ENCODE measurements at regions not wholly inside any gene's neighbourhood (a gene's known extent, or its start where the extent isn't known, plus 50 kb on each side); places are given as distances from the start of the nearest gene placed in this dataset.
"Not testable (repeated sequence)": the region's sequence is repeated elsewhere in the genome, so short reads cannot be mapped to it uniquely, and the experiment has no call there.

DNA sequence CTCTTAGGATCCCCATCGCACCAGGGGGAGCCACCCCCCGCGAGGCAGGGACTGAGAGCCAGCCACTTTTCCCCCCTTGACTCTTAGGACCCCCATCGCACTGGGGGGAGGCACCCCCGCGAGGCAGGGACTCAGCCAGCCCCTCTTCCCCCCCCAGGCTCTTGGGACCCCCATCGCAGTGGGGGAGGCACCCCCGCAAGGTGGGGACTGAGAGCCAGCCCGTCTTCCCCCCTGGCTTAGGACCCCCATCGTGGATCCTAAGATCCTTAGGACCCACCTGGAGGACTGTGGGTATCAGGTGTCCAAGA is 365.2 kb upstream of the SPRY2 start:
- Histone ChIP-seq H3K4me1 (no peaks in the 10 kb centered on the region), H3K9me3 (no peaks in the 10 kb centered on the region), H3K27ac (no peak overlapping the region), H3K4me3 (no peak overlapping the region), H3K27me3 (no peaks in the 10 kb centered on the region), H3K36me3 (no peaks in the 10 kb centered on the region)
- TF ChIP-seq POLR2AphosphoS5 (IDR thresholded peaks at IDR 0.05) (no peak), EP300 (IDR thresholded peaks at IDR 0.05) (no peak), POLR2A (IDR thresholded peaks at IDR 0.05) (no peak)
- TF ChIP-seq, protein P1, sequence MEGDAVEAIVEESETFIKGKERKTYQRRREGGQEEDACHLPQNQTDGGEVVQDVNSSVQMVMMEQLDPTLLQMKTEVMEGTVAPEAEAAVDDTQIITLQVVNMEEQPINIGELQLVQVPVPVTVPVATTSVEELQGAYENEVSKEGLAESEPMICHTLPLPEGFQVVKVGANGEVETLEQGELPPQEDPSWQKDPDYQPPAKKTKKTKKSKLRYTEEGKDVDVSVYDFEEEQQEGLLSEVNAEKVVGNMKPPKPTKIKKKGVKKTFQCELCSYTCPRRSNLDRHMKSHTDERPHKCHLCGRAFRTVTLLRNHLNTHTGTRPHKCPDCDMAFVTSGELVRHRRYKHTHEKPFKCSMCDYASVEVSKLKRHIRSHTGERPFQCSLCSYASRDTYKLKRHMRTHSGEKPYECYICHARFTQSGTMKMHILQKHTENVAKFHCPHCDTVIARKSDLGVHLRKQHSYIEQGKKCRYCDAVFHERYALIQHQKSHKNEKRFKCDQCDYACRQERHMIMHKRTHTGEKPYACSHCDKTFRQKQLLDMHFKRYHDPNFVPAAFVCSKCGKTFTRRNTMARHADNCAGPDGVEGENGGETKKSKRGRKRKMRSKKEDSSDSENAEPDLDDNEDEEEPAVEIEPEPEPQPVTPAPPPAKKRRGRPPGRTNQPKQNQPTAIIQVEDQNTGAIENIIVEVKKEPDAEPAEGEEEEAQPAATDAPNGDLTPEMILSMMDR (IDR thresholded peaks at IDR 0.05), result no peak
- intact Hi-C loops (cut with DNase I), result no loop called here
- DNase-seq, result no peak
- WGBS, 2 donors, result 97% methylated on average over 10 of the region's 10 CpGs

GRCh38 chr13:80705371-80706163 is 364.6 kb upstream of the SPRY2 start:
- Histone ChIP-seq H3K36me3 (no peaks in the 10 kb centered on the region), H3K27me3 (no peaks in the 10 kb centered on the region), H3K27ac (no peak overlapping the region), H3K9me3 (no peaks in the 10 kb centered on the region), H3K4me3 (no peak overlapping the region), H3K4me1 (no peaks in the 10 kb centered on the region)
- WGBS, 2 donors, result 94 to 96% methylated on average over 30 of the region's 30 CpGs
- intact Hi-C loops (cut with DNase I), result no loop called here
- TF ChIP-seq POLR2A (IDR thresholded peaks at IDR 0.05), result no peak
- TF ChIP-seq, protein P1 (IDR thresholded peaks at IDR 0.05), result no peak
- no peak for DNase-seq

GRCh38 chr13:80704369-80704768 is 363.4 kb upstream of the SPRY2 start:
- intact Hi-C loops (cut with DNase I), result no loop called here
- TF ChIP-seq POLR2A (IDR thresholded peaks at IDR 0.05), result no peak
- TF ChIP-seq POLR2AphosphoS5 (IDR thresholded peaks at IDR 0.05), result no peak
- TF ChIP-seq EP300 (IDR thresholded peaks at IDR 0.05), result no peak
- TF ChIP-seq, protein P1 (IDR thresholded peaks at IDR 0.05), result no peak
- H3K4me3 ChIP-seq, result no peak overlapping the region
- WGBS, 2 donors, result 94 to 96% methylated on average over 20 of the region's 20 CpGs
- H3K9me3 ChIP-seq, result peaks cover 0 to 2% (median 0%) of the 10 kb centered on the region in 4 donors
- no peaks in the 10 kb centered on the region for H3K4me1 ChIP-seq
- H3K36me3 ChIP-seq, result no peaks in the 10 kb centered on the region
- DNase-seq, result no peak
- H3K27me3 ChIP-seq, result no peaks in the 10 kb centered on the region
- H3K27ac ChIP-seq, result no peak overlapping the region

GRCh38 chr13:80695841-80696240 is 354.9 kb upstream of the SPRY2 start:
- DNase-seq, result no peak
- 88% methylated on average over 1 of the region's 1 CpG for WGBS, 2 donors
- Histone ChIP-seq H3K4me1 (no peaks in the 10 kb centered on the region), H3K9me3 (peaks cover 0 to 2% (median 0%) of the 10 kb centered on the region in 4 donors), H3K4me3 (no peak overlapping the region), H3K27ac (no peak overlapping the region), H3K36me3 (no peaks in the 10 kb centered on the region), H3K27me3 (no peaks in the 10 kb centered on the region)
- intact Hi-C loops (cut with DNase I), result no loop called here
- no peak for TF ChIP-seq EP300 (IDR thresholded peaks at IDR 0.05)
- TF ChIP-seq, protein P1 (IDR thresholded peaks at IDR 0.05), result no peak
- no peak for TF ChIP-seq POLR2A (IDR thresholded peaks at IDR 0.05)
- no peak for TF ChIP-seq POLR2AphosphoS5 (IDR thresholded peaks at IDR 0.05)

DNA sequence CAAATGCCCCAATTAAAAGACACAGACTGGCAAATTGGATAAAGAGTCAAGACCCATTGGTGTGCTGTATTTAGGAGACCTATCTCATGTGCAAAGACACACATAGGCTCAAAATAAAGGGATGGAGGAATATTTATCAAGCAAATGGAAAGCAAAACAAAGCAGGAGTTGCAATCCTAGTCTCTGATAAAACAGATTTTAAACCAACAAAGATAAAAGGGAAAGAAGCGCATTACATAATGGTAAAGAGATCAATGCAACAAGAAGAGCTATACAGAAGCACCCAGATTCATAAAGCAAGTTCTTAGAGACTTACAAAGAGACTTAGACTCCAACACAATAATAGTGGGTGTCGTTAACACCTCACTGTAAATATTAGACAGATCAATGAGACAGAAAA is 350.9 kb upstream of the SPRY2 start:
- intact Hi-C loops (cut with DNase I); H3K9me3 ChIP-seq: not testable (repeated sequence)
- WGBS, 2 donors, result 88 to 89% methylated on average over 2 of the region's 2 CpGs

More for the DNA sequence above, 350.9 kb upstream of the SPRY2 start:
- H3K4me3 ChIP-seq, H3K36me3 ChIP-seq, H3K27ac ChIP-seq, H3K27me3 ChIP-seq, DNase-seq, H3K4me1 ChIP-seq: not testable (repeated sequence)

All from sigmoid colon (tissue), 6 donors.